HCT116 (cell line): ENCODE measurements at regions not wholly inside any gene's neighbourhood (a gene's known extent, or its start where the extent isn't known, plus 50 kb on each side); places are given as distances from the start of the nearest gene placed in this dataset.

Experiments
- ATAC-seq: fragments of 200-7000 bp; cut with Tn5 transposase; 2 replicates; pipeline ENCODE4 v1.9.1; 2020; ENCODE audit warnings: mild to moderate bottlenecking, moderate library complexity
- BruUV-seq: library from RNA; stranded (reverse); fragments of 400-500 nt; replicated peaks from 2 replicates; lab custom pipeline; 2021; lab: Mats Ljungman, UMichigan
- CTCF ChIA-PET: fragments of 300-600 bp; sonication (Branson Sonifier 250); formaldehyde crosslinking; loops from one replicate; lab custom pipeline; 2021; ENCODE audit warnings: antibody characterized with exemption; lab: Charles Lee
- POLR2A ChIA-PET: fragments of 300-600, 350-600 bp; sonication (Branson Sonifier 250); formaldehyde crosslinking; loops from one replicate; lab custom pipeline; 2021; ENCODE audit warnings: antibody characterized with exemption; lab: Charles Lee
- RAD21 ChIA-PET, 2 experiments: fragments of 300-600 bp; sonication (Branson Sonifier 250); formaldehyde crosslinking; loops; one replicate each; lab custom pipeline; 2023; ENCODE audit warnings: low total read pairs in 2 of 2; ENCODE audit not compliant: uncharacterized antibody in 2 of 2, unreplicated experiment in 2 of 2, low non-redundant PET in 1 of 2; lab: Charles Lee
- DNase-seq: peaks from one replicate; pipeline ENCODE4 v3.0.0-alpha.2; 2010; ENCODE audit warnings: low read depth, low spot score
- H2AFZ ChIP-seq: fragments of 200-600 bp; shearing (Covaris generic), sonication (generic); 2 replicates; pipeline ENCODE4 v1.6.1; 2017; ENCODE audit warnings: low read depth, mixed run types, mixed read lengths, antibody characterized with exemption, low read length; ENCODE audit not compliant: poor library complexity, severe bottlenecking
- H3K27ac ChIP-seq: 2 replicates; pipeline ENCODE4 v1.5.1; 2012; ENCODE audit warnings: low read depth, low read length
- H3K27me3 ChIP-seq: fragments of 200-600 bp; sonication (generic); 2 replicates; pipeline ENCODE4 v1.6.1; 2016; ENCODE audit warnings: mixed run types, low read length, mixed read lengths; ENCODE audit not compliant: insufficient read depth
- H3K36me3 ChIP-seq, 2 experiments: fragments of 200-500 bp in 1 of 2; fragments of 200-600 bp in 1 of 2; sonication (Bioruptor generic) in 1 of 2; sonication (generic) in 1 of 2; 2 replicates each; pipeline versions ENCODE4 v1.5.1 to v1.6.1; 2014 to 2016; ENCODE audit warnings: low read length in 2 of 2, inconsistent platforms in 1 of 2, mixed read lengths in 1 of 2, mixed run types in 1 of 2; ENCODE audit not compliant: insufficient read depth in 2 of 2, control insufficient read depth in 1 of 2
- H3K4me1 ChIP-seq, 2 experiments: fragments of 200-600 bp in 1 of 2; sonication (generic) in 1 of 2; 2 replicates each; pipeline versions ENCODE4 v1.5.1 to v1.6.1; 2012 to 2017; ENCODE audit warnings: low read length in 2 of 2, inconsistent platforms in 1 of 2, mild to moderate bottlenecking in 1 of 2, mixed read lengths in 1 of 2, mixed run types in 1 of 2, moderate library complexity in 1 of 2; ENCODE audit not compliant: insufficient read depth in 2 of 2, control insufficient read depth in 1 of 2
- H3K4me2 ChIP-seq: fragments of 200-600 bp; sonication (generic); 2 replicates; pipeline ENCODE4 v1.6.1; 2017; ENCODE audit warnings: mixed run types, low read length, mixed read lengths
- H3K4me3 ChIP-seq, 2 experiments: fragments of 200-600 bp in 1 of 2; sonication (generic) in 1 of 2; replicated peaks in 1 of 2; 2 replicates each; pipeline ENCODE4 v1.5.1; 2011 to 2016; ENCODE audit warnings: low read length in 2 of 2, control low read depth in 1 of 2, low read depth in 1 of 2, mild to moderate bottlenecking in 1 of 2, mixed read lengths in 1 of 2, mixed run types in 1 of 2
- H3K79me2 ChIP-seq: fragments of 200-600 bp; sonication (generic); 2 replicates; pipeline ENCODE4 v1.6.1; 2017; ENCODE audit warnings: mild to moderate bottlenecking, mixed run types, low read length, moderate library complexity, mixed read lengths; ENCODE audit not compliant: insufficient read depth
- H3K9ac ChIP-seq: fragments of 200-600 bp; sonication (generic); 2 replicates; pipeline ENCODE4 v1.6.1; 2016; ENCODE audit warnings: low read length, mixed read lengths
- H3K9me2 ChIP-seq: fragments of 200-600 bp; sonication (generic), shearing (Covaris generic); 2 replicates; pipeline ENCODE4 v1.6.1; 2017; ENCODE audit warnings: mixed run types, mild to moderate bottlenecking, moderate library complexity; ENCODE audit not compliant: insufficient read depth
- H3K9me3 ChIP-seq, 2 experiments: fragments of 200-500 bp in 1 of 2; fragments of 200-600 bp in 1 of 2; sonication (Bioruptor generic) in 1 of 2; sonication (generic) in 1 of 2; 2 replicates each; pipeline ENCODE4 v1.6.1; 2014 to 2017; ENCODE audit warnings: low read length in 2 of 2, mixed read lengths in 2 of 2, inconsistent platforms in 1 of 2, low read depth in 1 of 2, mild to moderate bottlenecking in 1 of 2, mixed run types in 1 of 2, moderate library complexity in 1 of 2; ENCODE audit not compliant: control insufficient read depth in 1 of 2, insufficient read depth in 1 of 2
- H4K20me1 ChIP-seq: fragments of 200-600 bp; sonication (generic), shearing (Covaris generic); 2 replicates; pipeline ENCODE4 v1.6.1; 2017; ENCODE audit warnings: mixed run types, mild to moderate bottlenecking, moderate library complexity; ENCODE audit not compliant: insufficient read depth
- EGR1 ChIP-seq: IDR thresholded peaks from 2 replicates; pipeline ENCODE4 v1.6.1; 2012; ENCODE audit warnings: low read depth
- ELF1 ChIP-seq: IDR thresholded peaks from 2 replicates; pipeline ENCODE4 v1.6.1; 2012; ENCODE audit warnings: low read depth, borderline replicate concordance
- EZH2phosphoT487 ChIP-seq: fragments of 200-600 bp; IDR thresholded peaks from 2 replicates; pipeline ENCODE4 v1.6.1; 2018; ENCODE audit warnings: antibody characterized with exemption, borderline replicate concordance
- JUND ChIP-seq: IDR thresholded peaks from 2 replicates; pipeline ENCODE4 v1.6.1; 2012
- SIN3A ChIP-seq: IDR thresholded peaks from 2 replicates; pipeline ENCODE4 v1.6.1; 2012; ENCODE audit warnings: low read depth
- SP1 ChIP-seq: IDR thresholded peaks from 2 replicates; pipeline ENCODE4 v1.6.1; 2012; ENCODE audit warnings: low read depth
- TCF7L2 ChIP-seq: IDR thresholded peaks from 2 replicates; pipeline ENCODE4 v1.7.0; 2011; ENCODE audit warnings: borderline replicate concordance, inconsistent platforms; ENCODE audit not compliant: insufficient read depth, insufficient read length; ENCODE audit errors: extremely low read depth
- ZFX ChIP-seq: fragments of 450-650 bp; IDR thresholded peaks from 2 replicates; pipeline ENCODE4 v1.6.1; 2017
- intact Hi-C: fragments of 100-400 bp; cut with micrococcal nuclease; formaldehyde crosslinking; loops from 2 replicates; pipeline ENCODE4 v1.10.0; 2022
- TF ChIP-seq, protein P1 (sequence below): IDR thresholded peaks from 2 replicates; pipeline ENCODE4 v1.6.1; 2012; ENCODE audit warnings: low read depth
- TF ChIP-seq, protein P2 (sequence below), 3 experiments: fragments of 200-600 bp in 1 of 3; sonication (generic) in 1 of 3; IDR thresholded peaks in 2 of 3; conservative IDR thresholded peaks in 1 of 3; 2 replicates each; pipeline ENCODE4 v1.5.1; 2012 to 2017; ENCODE audit warnings: low read depth in 2 of 3, low read length in 2 of 3, antibody characterized with exemption in 1 of 3, borderline replicate concordance in 1 of 3, control low read depth in 1 of 3, mild to moderate bottlenecking in 1 of 3, mixed read lengths in 1 of 3, mixed run types in 1 of 3, moderate library complexity in 1 of 3; ENCODE audit not compliant: insufficient read depth in 1 of 3
- TF ChIP-seq, protein P3 (sequence below): IDR thresholded peaks from 2 replicates; pipeline ENCODE4 v1.6.1; 2011; ENCODE audit warnings: mild to moderate bottlenecking, low read length, moderate library complexity; ENCODE audit not compliant: insufficient replicate concordance; ENCODE audit errors: extremely low read depth

DNA sequence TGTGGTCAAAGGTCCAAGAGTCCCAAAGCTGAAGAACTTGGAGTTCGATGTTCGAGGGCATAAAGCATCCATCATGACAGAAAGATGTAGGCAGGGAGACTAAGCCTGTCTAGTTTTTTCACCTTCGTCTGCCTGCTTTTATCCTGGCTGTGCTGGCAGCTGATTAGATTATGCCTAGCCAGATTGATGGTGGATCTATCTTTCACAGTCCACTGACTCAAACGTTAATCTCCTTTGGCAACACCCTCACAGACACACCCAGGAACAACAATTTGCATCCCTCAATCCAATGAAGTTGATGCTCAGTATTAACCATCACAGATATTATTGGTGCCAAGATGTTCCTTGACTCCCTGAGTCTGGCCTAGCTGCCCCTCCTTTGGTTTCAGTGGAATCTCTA is 530.8 kb upstream of the CLINT1 start:
- H3K4me1 ChIP-seq: peaks cover 0 to 4% of the 10 kb centered on the region in 2 experiments; a peak in 1 of 4 replicates
- peaks cover 5% of the 10 kb centered on the region; the same call in 1 of the 2 replicates for H3K27me3 ChIP-seq
- H3K9me3 ChIP-seq: no peaks in the 10 kb centered on the region
- no peak overlapping the region for H2AFZ ChIP-seq
- no peaks in the 10 kb centered on the region for H3K9me2 ChIP-seq
- H3K36me3 ChIP-seq: no peaks in the 10 kb centered on the region
- no peak overlapping the region for H3K27ac ChIP-seq
- ChIA-PET POLR2A (no interaction called here), CTCF (no interaction called here), RAD21 (no interaction called here)
- no peak for ATAC-seq
- TF ChIP-seq EZH2phosphoT487 (no peak), SP1 (no peak), SIN3A (no peak), JUND (no peak), TCF7L2 (no peak), EGR1 (no peak), ZFX (no peak), ELF1 (no peak)
- TF ChIP-seq, protein P1, sequence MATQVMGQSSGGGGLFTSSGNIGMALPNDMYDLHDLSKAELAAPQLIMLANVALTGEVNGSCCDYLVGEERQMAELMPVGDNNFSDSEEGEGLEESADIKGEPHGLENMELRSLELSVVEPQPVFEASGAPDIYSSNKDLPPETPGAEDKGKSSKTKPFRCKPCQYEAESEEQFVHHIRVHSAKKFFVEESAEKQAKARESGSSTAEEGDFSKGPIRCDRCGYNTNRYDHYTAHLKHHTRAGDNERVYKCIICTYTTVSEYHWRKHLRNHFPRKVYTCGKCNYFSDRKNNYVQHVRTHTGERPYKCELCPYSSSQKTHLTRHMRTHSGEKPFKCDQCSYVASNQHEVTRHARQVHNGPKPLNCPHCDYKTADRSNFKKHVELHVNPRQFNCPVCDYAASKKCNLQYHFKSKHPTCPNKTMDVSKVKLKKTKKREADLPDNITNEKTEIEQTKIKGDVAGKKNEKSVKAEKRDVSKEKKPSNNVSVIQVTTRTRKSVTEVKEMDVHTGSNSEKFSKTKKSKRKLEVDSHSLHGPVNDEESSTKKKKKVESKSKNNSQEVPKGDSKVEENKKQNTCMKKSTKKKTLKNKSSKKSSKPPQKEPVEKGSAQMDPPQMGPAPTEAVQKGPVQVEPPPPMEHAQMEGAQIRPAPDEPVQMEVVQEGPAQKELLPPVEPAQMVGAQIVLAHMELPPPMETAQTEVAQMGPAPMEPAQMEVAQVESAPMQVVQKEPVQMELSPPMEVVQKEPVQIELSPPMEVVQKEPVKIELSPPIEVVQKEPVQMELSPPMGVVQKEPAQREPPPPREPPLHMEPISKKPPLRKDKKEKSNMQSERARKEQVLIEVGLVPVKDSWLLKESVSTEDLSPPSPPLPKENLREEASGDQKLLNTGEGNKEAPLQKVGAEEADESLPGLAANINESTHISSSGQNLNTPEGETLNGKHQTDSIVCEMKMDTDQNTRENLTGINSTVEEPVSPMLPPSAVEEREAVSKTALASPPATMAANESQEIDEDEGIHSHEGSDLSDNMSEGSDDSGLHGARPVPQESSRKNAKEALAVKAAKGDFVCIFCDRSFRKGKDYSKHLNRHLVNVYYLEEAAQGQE: no peak
- TF ChIP-seq, protein P2, sequence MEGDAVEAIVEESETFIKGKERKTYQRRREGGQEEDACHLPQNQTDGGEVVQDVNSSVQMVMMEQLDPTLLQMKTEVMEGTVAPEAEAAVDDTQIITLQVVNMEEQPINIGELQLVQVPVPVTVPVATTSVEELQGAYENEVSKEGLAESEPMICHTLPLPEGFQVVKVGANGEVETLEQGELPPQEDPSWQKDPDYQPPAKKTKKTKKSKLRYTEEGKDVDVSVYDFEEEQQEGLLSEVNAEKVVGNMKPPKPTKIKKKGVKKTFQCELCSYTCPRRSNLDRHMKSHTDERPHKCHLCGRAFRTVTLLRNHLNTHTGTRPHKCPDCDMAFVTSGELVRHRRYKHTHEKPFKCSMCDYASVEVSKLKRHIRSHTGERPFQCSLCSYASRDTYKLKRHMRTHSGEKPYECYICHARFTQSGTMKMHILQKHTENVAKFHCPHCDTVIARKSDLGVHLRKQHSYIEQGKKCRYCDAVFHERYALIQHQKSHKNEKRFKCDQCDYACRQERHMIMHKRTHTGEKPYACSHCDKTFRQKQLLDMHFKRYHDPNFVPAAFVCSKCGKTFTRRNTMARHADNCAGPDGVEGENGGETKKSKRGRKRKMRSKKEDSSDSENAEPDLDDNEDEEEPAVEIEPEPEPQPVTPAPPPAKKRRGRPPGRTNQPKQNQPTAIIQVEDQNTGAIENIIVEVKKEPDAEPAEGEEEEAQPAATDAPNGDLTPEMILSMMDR (IDR thresholded peaks at IDR 0.05 in 2 of 3, conservative IDR thresholded peaks at IDR 0.05 in 1 of 3; ENCODE audit: borderline replicate concordance in 1 of 3, insufficient read depth in 1 of 3, low read depth in 2 of 3, low read length in 2 of 3): no peak
- TF ChIP-seq, protein P3, sequence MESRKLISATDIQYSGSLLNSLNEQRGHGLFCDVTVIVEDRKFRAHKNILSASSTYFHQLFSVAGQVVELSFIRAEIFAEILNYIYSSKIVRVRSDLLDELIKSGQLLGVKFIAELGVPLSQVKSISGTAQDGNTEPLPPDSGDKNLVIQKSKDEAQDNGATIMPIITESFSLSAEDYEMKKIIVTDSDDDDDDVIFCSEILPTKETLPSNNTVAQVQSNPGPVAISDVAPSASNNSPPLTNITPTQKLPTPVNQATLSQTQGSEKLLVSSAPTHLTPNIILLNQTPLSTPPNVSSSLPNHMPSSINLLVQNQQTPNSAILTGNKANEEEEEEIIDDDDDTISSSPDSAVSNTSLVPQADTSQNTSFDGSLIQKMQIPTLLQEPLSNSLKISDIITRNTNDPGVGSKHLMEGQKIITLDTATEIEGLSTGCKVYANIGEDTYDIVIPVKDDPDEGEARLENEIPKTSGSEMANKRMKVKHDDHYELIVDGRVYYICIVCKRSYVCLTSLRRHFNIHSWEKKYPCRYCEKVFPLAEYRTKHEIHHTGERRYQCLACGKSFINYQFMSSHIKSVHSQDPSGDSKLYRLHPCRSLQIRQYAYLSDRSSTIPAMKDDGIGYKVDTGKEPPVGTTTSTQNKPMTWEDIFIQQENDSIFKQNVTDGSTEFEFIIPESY: no peak
- no peaks in the 10 kb centered on the region for H3K79me2 ChIP-seq
- H3K4me3 ChIP-seq: no peak overlapping the region
- DNase-seq: no peak
- intact Hi-C loops: no loop called here
- H4K20me1 ChIP-seq: no peaks in the 10 kb centered on the region
- no peak overlapping the region for H3K9ac ChIP-seq
- BruUV-seq: no TSS peak
- H3K4me2 ChIP-seq: no peak overlapping the region
